CD4-positive, alpha-beta memory T cell (primary cell): ENCODE measurements at regions not wholly inside any gene's neighbourhood (a gene's known extent, or its start where the extent isn't known, plus 50 kb on each side); places are given as distances from the start of the nearest gene placed in this dataset.

Source experiments
- CTCF ChIA-PET: fragments of 350-600 bp; sonication (Branson Sonifier 250); formaldehyde crosslinking; loops from one replicate; lab custom pipeline; 2021; ENCODE audit warnings: inconsistent platforms; ENCODE audit not compliant: partially characterized antibody; lab: Charles Lee
- POLR2A ChIA-PET: fragments of 350-600 bp; sonication (Branson Sonifier 250); formaldehyde crosslinking; loops from one replicate; lab custom pipeline; 2021; ENCODE audit not compliant: partially characterized antibody; lab: Charles Lee
- DNase-seq, 5 donors: peaks; one replicate each; pipeline versions ENCODE4 v3.0.0 to v3.0.0-alpha.2; 2020 to 2022; ENCODE audit warnings: mixed read lengths in 1 of 5
- H3K27ac ChIP-seq: one replicate; pipeline ENCODE4 v1.7.0; 2013; ENCODE audit warnings: low read depth, low read length
- H3K27me3 ChIP-seq: 2 replicates; pipeline ENCODE4 v1.7.0; 2013; ENCODE audit warnings: mild to moderate bottlenecking, low read length, moderate library complexity; ENCODE audit not compliant: insufficient read depth
- H3K36me3 ChIP-seq: 2 replicates; pipeline ENCODE4 v1.7.0; 2013; ENCODE audit warnings: mild to moderate bottlenecking, low read length, moderate library complexity; ENCODE audit not compliant: insufficient read depth
- H3K4me1 ChIP-seq: 2 replicates; pipeline ENCODE4 v1.7.0; 2013; ENCODE audit warnings: mild to moderate bottlenecking, low read length, moderate library complexity; ENCODE audit not compliant: insufficient read depth
- H3K4me3 ChIP-seq, 2 donors: one replicate each; pipeline ENCODE4 v1.7.0; 2013; ENCODE audit warnings: low read length in 2 of 2, mild to moderate bottlenecking in 1 of 2
- H3K9me3 ChIP-seq, 2 donors: one replicate each; pipeline ENCODE4 v1.7.0; 2013; ENCODE audit warnings: low read length in 2 of 2, control low read depth in 1 of 2; ENCODE audit not compliant: control insufficient read depth in 1 of 2
- H3K27ac Mint-ChIP-seq, 7 donors: one replicate each; pipeline ENCODE4 v1.8.0; 2020 to 2021; ENCODE audit warnings: mixed read lengths in 7 of 7, mild to moderate bottlenecking in 6 of 7, inconsistent platforms in 3 of 7, moderate library complexity in 3 of 7
- H3K27me3 Mint-ChIP-seq, 2 donors: one replicate each; pipeline ENCODE4 v1.8.0; 2020 to 2021; ENCODE audit warnings: mixed read lengths in 2 of 2
- H3K36me3 Mint-ChIP-seq, 2 donors: one replicate each; pipeline ENCODE4 v1.8.0; 2020 to 2021; ENCODE audit warnings: mixed read lengths in 2 of 2, inconsistent platforms in 1 of 2, mild to moderate bottlenecking in 1 of 2
- H3K4me1 Mint-ChIP-seq, 4 donors: one replicate each; pipeline ENCODE4 v1.8.0; 2020 to 2021; ENCODE audit warnings: mixed read lengths in 4 of 4, mild to moderate bottlenecking in 1 of 4
- H3K4me3 Mint-ChIP-seq, 8 donors: one replicate each; pipeline ENCODE4 v1.8.0; 2020 to 2021; ENCODE audit warnings: mixed read lengths in 8 of 8, mild to moderate bottlenecking in 7 of 8, moderate library complexity in 6 of 8, inconsistent platforms in 3 of 8
- H3K9me3 Mint-ChIP-seq, 8 donors: one replicate each; pipeline ENCODE4 v1.8.0; 2020 to 2021; ENCODE audit warnings: mixed read lengths in 8 of 8, mild to moderate bottlenecking in 5 of 8, inconsistent platforms in 3 of 8, moderate library complexity in 1 of 8
- intact Hi-C: fragments of 100-400 bp; cut with micrococcal nuclease; formaldehyde crosslinking; loops from one replicate; pipeline ENCODE4 v1.15.1; 2023

DNA sequence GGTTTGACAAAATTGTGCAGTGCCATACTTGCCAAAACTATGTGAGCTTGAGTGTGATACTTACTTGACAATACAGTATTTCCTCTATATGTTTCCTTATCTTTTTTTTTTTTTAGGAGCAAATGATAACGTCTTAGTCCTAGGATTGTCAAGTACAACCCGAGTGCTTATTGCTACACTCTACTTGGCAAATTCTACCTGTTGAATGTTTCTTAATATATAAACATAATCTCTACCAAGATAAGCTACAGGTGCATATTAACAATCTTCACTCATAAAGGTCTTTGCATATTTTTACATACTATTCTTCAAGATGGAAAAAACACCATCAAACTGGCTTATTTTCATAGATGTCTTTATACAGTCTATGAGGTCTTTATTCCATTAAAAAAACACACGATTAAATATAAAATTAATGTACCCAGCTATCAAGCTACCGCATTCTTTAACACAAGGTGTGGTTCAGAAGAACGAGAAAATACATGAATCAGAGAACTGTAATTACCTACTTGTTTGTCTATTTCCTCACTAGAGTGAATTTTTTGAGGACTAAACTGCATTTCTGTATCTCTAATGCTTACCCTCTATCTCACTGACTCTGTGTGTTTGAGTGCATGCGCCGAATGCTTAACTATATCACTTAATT, 76.1 kb upstream of the PDSS1 start:
- CTCF ChIA-PET: interaction anchor here (1.3 kb wide), 1 partner anchor 65 kb away, joined by 4 read pairs; no protein-coding TSS in a partner anchor
- no peak overlapping the region for H3K27ac Mint-ChIP-seq
- no peaks in the 10 kb centered on the region for H3K36me3 ChIP-seq
- H3K4me3 ChIP-seq: no peak overlapping the region
- peaks cover 11% of the 10 kb centered on the region for H3K4me1 ChIP-seq
- H3K4me3 Mint-ChIP-seq: peak overlapping the region in 5 of 8 donors; percentile 34 to 75 (median 57)
- H3K9me3 ChIP-seq: no peaks in the 10 kb centered on the region
- peaks cover 0 to 2% (median 0%) of the 10 kb centered on the region in 8 donors for H3K9me3 Mint-ChIP-seq
- peaks cover 0 to 13% (median 2%) of the 10 kb centered on the region in 4 donors for H3K4me1 Mint-ChIP-seq
- H3K27me3 ChIP-seq: peaks cover 7% of the 10 kb centered on the region
- no peaks in the 10 kb centered on the region for H3K36me3 Mint-ChIP-seq
- no peak for DNase-seq
- POLR2A ChIA-PET: interaction anchor here (0.6 kb wide), 1 partner anchor 20 kb away, joined by 3 read pairs; no protein-coding TSS in a partner anchor
- no peak overlapping the region for H3K27ac ChIP-seq
- intact Hi-C loops: no loop called here
- H3K27me3 Mint-ChIP-seq: peaks cover 20 to 25% of the 10 kb centered on the region in 2 donors

DNA sequence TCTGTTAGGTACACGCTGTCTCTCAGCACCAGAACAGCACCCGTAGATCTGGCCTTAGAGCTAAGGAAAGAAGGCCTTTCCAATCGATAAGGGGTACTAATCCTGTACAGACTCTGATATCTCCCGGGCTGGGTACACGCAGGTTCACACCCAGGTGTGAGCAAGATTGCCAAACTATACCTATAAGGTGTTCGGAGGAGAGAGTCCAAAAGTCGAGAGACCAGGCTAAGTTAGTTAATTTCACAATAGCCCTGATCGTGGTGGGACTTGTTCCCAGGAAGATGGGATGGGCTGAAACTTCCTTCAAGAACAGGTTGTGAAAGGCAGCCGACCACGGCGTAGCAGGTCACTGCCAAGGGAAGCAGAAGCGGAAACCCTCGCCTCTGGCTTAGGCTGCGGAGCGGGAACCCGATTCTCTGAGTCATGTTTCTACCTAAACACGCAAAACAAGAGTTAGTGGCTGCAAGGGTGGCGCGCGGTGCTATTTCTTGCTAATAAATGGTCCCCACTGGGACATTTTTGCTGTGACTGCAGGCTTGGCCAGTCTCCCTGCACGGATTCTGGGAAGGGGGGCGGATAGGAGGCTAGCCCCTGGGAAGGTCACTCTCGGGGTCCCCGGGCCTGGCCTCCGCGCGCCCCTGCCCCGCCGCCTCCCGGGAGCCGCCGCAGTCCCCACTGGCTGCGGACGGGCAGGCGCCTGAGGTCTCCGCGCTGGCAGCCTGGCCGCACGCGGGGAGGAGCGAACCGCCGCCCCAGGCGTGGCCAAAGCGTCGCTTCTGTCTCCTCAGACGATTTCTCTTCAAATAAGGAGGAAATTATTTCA, 75.4 kb upstream of the PDSS1 start:
- H3K27me3 Mint-ChIP-seq: peaks cover 25% of the 10 kb centered on the region in 2 donors
- H3K4me3 Mint-ChIP-seq: peak overlapping the region; percentile 34 to 75 (median 57)
- no peak for DNase-seq
- no peak overlapping the region for H3K4me3 ChIP-seq
- H3K27ac Mint-ChIP-seq: peak overlapping the region in 1 of 7 donors; percentile 39
- H3K9me3 ChIP-seq: no peaks in the 10 kb centered on the region
- H3K4me1 ChIP-seq: peaks cover 11% of the 10 kb centered on the region
- peaks cover 7% of the 10 kb centered on the region for H3K27me3 ChIP-seq
- ChIA-PET CTCF (interaction anchor here (1.3 kb wide), 1 partner anchor 64 kb away, joined by 4 read pairs; no protein-coding TSS in a partner anchor), POLR2A (no interaction called here)
- no peaks in the 10 kb centered on the region for H3K36me3 Mint-ChIP-seq
- H3K27ac ChIP-seq: no peak overlapping the region
- no peaks in the 10 kb centered on the region for H3K36me3 ChIP-seq
- intact Hi-C loops: no loop called here
- H3K9me3 Mint-ChIP-seq: peaks cover 0 to 2% (median 0%) of the 10 kb centered on the region in 8 donors
- H3K4me1 Mint-ChIP-seq: peaks cover 0 to 13% (median 2%) of the 10 kb centered on the region in 4 donors

DNA sequence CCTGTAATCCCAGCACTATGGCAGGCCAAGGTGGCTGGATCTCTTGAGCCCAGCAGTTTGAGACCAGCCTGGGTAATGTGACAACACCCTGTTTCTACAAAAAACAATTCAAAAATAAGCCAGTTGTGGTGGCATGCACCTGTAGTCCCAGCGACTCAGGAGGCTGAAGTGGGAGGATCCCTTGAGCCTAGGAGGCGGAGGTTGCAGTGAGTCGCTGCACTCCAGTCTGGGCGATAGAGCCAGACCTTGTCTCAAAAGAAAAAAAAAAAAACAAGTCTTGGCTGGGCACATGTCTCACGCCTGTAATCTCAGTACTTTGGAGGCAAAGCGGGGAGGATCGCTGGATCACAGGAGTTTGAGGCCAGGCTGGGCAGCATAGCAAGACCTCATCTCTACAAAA, 74.6 kb upstream of the PDSS1 start:
- peaks cover 0 to 2% (median 0%) of the 10 kb centered on the region in 8 donors for H3K9me3 Mint-ChIP-seq
- H3K36me3 ChIP-seq: no peaks in the 10 kb centered on the region
- H3K36me3 Mint-ChIP-seq: no peaks in the 10 kb centered on the region
- H3K4me1 ChIP-seq: peaks cover 11% of the 10 kb centered on the region
- H3K27me3 Mint-ChIP-seq: peaks cover 28 to 31% of the 10 kb centered on the region in 2 donors
- H3K27me3 ChIP-seq: peaks cover 7% of the 10 kb centered on the region
- intact Hi-C loops: no loop called here
- DNase-seq: no peak
- ChIA-PET CTCF (no interaction called here), POLR2A (no interaction called here)
- H3K4me3 Mint-ChIP-seq: peak overlapping the region in 2 of 8 donors; percentile 8 to 29
- H3K4me3 ChIP-seq: no peak overlapping the region
- no peak overlapping the region for H3K27ac Mint-ChIP-seq
- H3K4me1 Mint-ChIP-seq: peaks cover 0 to 13% (median 2%) of the 10 kb centered on the region in 4 donors
- no peak overlapping the region for H3K27ac ChIP-seq
- no peaks in the 10 kb centered on the region for H3K9me3 ChIP-seq

DNA sequence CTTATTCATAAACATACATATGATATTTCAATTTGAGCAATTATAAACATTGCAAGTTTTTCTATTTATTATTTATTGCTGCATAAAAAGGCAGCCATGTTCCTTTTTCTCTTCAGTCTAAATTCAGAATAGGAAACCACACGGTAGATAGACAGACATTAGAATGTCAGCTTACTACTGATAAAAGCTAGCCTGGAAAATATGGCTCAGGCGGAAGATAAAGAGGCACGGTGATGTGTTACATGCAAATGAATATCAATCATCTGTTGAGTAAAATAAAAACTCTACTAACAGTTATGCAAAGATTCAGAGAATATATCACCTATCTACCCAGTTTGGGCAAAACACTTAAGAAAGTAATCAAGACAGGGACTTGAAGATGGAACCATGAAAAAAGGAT, 73.5 kb upstream of the PDSS1 start:
- Mint-ChIP-seq H3K9me3 (peaks cover 0 to 2% (median 0%) of the 10 kb centered on the region in 8 donors), H3K4me3 (no peak overlapping the region), H3K27me3 (peaks cover 28 to 31% of the 10 kb centered on the region in 2 donors), H3K36me3 (no peaks in the 10 kb centered on the region), H3K27ac (no peak overlapping the region), H3K4me1 (peaks cover 0 to 13% (median 2%) of the 10 kb centered on the region in 4 donors)
- POLR2A ChIA-PET: no interaction called here
- CTCF ChIA-PET: no interaction called here
- peaks cover 11% of the 10 kb centered on the region for H3K4me1 ChIP-seq
- no peak overlapping the region for H3K27ac ChIP-seq
- intact Hi-C loops: no loop called here
- DNase-seq: no peak
- H3K4me3 ChIP-seq: no peak overlapping the region
- H3K36me3 ChIP-seq: no peaks in the 10 kb centered on the region
- H3K27me3 ChIP-seq: peaks cover 7% of the 10 kb centered on the region
- no peaks in the 10 kb centered on the region for H3K9me3 ChIP-seq

DNA sequence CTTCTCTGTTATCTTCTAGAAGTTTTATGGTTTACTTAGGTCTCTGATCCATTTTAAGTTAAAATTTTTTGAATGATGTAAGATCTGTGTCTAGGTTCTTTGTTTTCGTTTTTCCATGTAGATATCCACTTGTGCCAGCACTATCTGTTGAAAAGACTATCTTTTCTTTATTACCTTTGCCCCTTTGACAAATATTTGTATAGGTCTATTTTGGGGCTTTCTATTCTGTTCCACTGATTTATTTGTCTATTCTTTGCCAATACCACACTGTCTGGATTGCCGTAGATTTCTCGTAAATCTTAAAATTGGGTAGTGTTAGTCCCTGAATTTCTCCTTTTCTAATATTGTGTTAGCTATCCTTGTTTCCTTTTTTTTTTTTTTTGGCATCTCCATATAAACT, 71.4 kb upstream of the PDSS1 start:
- DNase-seq: no peak
- Histone ChIP-seq H3K4me3 (no peak overlapping the region), H3K36me3 (no peaks in the 10 kb centered on the region), H3K27ac (no peak overlapping the region), H3K27me3 (peaks cover 5% of the 10 kb centered on the region), H3K4me1 (peaks cover 11% of the 10 kb centered on the region), H3K9me3 (no peaks in the 10 kb centered on the region)
- Mint-ChIP-seq H3K27me3 (peaks cover 30 to 31% of the 10 kb centered on the region in 2 donors), H3K4me3 (no peak overlapping the region), H3K9me3 (peaks cover 0 to 2% (median 0%) of the 10 kb centered on the region in 8 donors), H3K27ac (no peak overlapping the region), H3K36me3 (no peaks in the 10 kb centered on the region), H3K4me1 (peaks cover 0 to 13% (median 2%) of the 10 kb centered on the region in 4 donors)
- intact Hi-C loops: no loop called here
- CTCF ChIA-PET: no interaction called here
- POLR2A ChIA-PET: no interaction called here

DNA sequence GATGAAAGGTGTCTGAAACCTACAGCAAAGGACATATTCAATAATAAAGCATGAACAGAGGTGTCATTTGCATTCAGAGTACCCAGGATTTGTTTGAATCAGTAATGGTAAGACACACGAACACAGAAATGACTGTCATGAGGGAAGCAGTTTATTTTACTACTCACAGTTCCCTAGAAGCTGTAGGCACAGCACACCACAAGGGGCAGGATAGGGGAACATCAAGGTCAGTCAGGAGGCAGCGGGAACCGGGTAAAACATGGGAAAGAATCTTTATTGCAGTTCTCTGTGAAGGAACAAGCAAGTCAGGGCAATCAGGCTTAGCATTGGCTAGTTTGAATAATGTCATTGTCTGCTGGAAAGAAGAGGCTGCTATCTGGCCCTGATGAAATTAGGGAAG, 70.2 kb upstream of the PDSS1 start:
- H3K27me3 ChIP-seq: peaks cover 5% of the 10 kb centered on the region
- no peak overlapping the region for H3K4me3 Mint-ChIP-seq
- no peak overlapping the region for H3K27ac ChIP-seq
- no peaks in the 10 kb centered on the region for H3K9me3 ChIP-seq
- POLR2A ChIA-PET: no interaction called here
- no peaks in the 10 kb centered on the region for H3K36me3 Mint-ChIP-seq
- H3K36me3 ChIP-seq: no peaks in the 10 kb centered on the region
- no peak for DNase-seq
- peaks cover 6% of the 10 kb centered on the region for H3K4me1 ChIP-seq
- peaks cover 0 to 5% (median 0%) of the 10 kb centered on the region in 8 donors for H3K9me3 Mint-ChIP-seq
- CTCF ChIA-PET: no interaction called here
- no peak overlapping the region for H3K4me3 ChIP-seq
- no peak overlapping the region for H3K27ac Mint-ChIP-seq
- H3K4me1 Mint-ChIP-seq: peaks cover 0 to 13% (median under 1%) of the 10 kb centered on the region in 4 donors
- peaks cover 30 to 31% of the 10 kb centered on the region in 2 donors for H3K27me3 Mint-ChIP-seq
- intact Hi-C loops: no loop called here

DNA sequence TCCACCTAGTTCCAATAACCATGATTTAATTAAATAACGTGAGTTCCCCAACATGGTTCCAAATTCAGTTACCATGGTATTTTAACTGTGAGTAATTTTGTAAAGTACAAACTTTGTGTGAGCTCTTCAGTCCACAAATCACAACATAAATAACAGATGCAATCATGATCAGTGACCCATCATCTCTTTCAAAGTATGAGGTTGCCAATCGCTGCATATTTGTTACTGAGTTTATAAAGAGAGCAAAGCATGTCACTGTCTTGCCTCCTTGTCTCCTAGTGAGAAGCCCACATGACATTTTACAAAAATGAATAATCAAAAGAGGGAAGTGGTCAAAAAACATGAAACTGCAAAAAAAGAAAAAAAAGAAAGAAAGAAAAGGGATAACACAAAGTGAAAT, 69.1 kb upstream of the PDSS1 start:
- peaks cover 27 to 29% of the 10 kb centered on the region in 2 donors for H3K27me3 Mint-ChIP-seq
- peaks cover 0 to 2% (median 0%) of the 10 kb centered on the region in 4 donors for H3K4me1 Mint-ChIP-seq
- H3K9me3 ChIP-seq: no peaks in the 10 kb centered on the region
- no peak overlapping the region for H3K4me3 Mint-ChIP-seq
- ChIA-PET POLR2A (no interaction called here), CTCF (no interaction called here)
- no peak overlapping the region for H3K27ac ChIP-seq
- intact Hi-C loops: no loop called here
- DNase-seq: no peak
- H3K27me3 ChIP-seq: peaks cover 5% of the 10 kb centered on the region
- H3K36me3 ChIP-seq: no peaks in the 10 kb centered on the region
- no peaks in the 10 kb centered on the region for H3K36me3 Mint-ChIP-seq
- H3K9me3 Mint-ChIP-seq: peaks cover 0 to 5% (median 2%) of the 10 kb centered on the region in 8 donors
- H3K4me3 ChIP-seq: no peak overlapping the region
- H3K4me1 ChIP-seq: no peaks in the 10 kb centered on the region
- no peak overlapping the region for H3K27ac Mint-ChIP-seq
